HG02759 (cell line): ENCODE measurements at regions not wholly inside any gene's neighbourhood (a gene's known extent, or its start where the extent isn't known, plus 50 kb on each side); places are given as distances from the start of the nearest gene placed in this dataset.
"Not testable (repeated sequence)": the region's sequence is repeated elsewhere in the genome, so short reads cannot be mapped to it uniquely, and the experiment has no call there.

Source experiments
- ATAC-seq: cut with Tn5 transposase; IDR thresholded peaks from one replicate; pipeline ENCODE4 v1.9.1; 2021; ENCODE audit warnings: mild to moderate bottlenecking, moderate library complexity; ENCODE audit not compliant: unreplicated experiment

GRCh38 chr2:176790468-176790867, 422.1 kb upstream of the HNRNPA3 start:
- ATAC-seq = no peak

- ATAC-seq = no peak
Observed at GRCh38 chr2:176793792-176794191, 418.8 kb upstream of the HNRNPA3 start.

GRCh38 chr2:176794392-176794791, 418.2 kb upstream of the HNRNPA3 start:
- no peak for ATAC-seq

- ATAC-seq = no peak
Observed at GRCh38 chr2:176795823-176796222, 416.8 kb upstream of the HNRNPA3 start.

- ATAC-seq = not testable (repeated sequence)
Observed at GRCh38 chr2:176796677-176797076, 415.9 kb upstream of the HNRNPA3 start.

GRCh38 chr2:176804392-176804791, 408.2 kb upstream of the HNRNPA3 start:
- no peak for ATAC-seq

GRCh38 chr2:176805345-176805744, 407.2 kb upstream of the HNRNPA3 start:
- ATAC-seq = no peak

GRCh38 chr2:176812246-176812775, 400.3 kb upstream of the HNRNPA3 start:
- ATAC-seq = no peak

GRCh38 chr2:176813156-176813555, 399.4 kb upstream of the HNRNPA3 start:
- no peak for ATAC-seq

GRCh38 chr2:176813621-176814049, 399.0 kb upstream of the HNRNPA3 start:
- ATAC-seq = no peak

GRCh38 chr2:176814274-176814673, 398.3 kb upstream of the HNRNPA3 start:
- ATAC-seq = no peak

GRCh38 chr2:176814740-176815367, 397.7 kb upstream of the HNRNPA3 start:
- no peak for ATAC-seq

GRCh38 chr2:176817061-176817565, 395.5 kb upstream of the HNRNPA3 start:
- no peak for ATAC-seq

GRCh38 chr2:176818076-176818475, 394.5 kb upstream of the HNRNPA3 start:
- no peak for ATAC-seq

- ATAC-seq = no peak
Observed at GRCh38 chr2:176818617-176819016, 394.0 kb upstream of the HNRNPA3 start.

GRCh38 chr2:176819306-176819705, 393.3 kb upstream of the HNRNPA3 start:
- no peak for ATAC-seq

GRCh38 chr2:176820371-176820932, 392.1 kb upstream of the HNRNPA3 start:
- no peak for ATAC-seq

- no peak for ATAC-seq
Observed at GRCh38 chr2:176821350-176821749, 391.2 kb upstream of the HNRNPA3 start.

GRCh38 chr2:176822060-176822459, 390.5 kb upstream of the HNRNPA3 start:
- no peak for ATAC-seq

- ATAC-seq = no peak
Observed at GRCh38 chr2:176826356-176826755, 386.2 kb upstream of the HNRNPA3 start.

GRCh38 chr2:176826984-176827668, 385.5 kb upstream of the HNRNPA3 start:
- no peak for ATAC-seq

GRCh38 chr2:176830362-176830761, 382.2 kb upstream of the HNRNPA3 start:
- no peak for ATAC-seq
